SK-N-SH (cell line): ENCODE measurements at regions not wholly inside any gene's neighbourhood (a gene's known extent, or its start where the extent isn't known, plus 50 kb on each side); places are given as distances from the start of the nearest gene placed in this dataset.

Experiments used
- CTCF ChIA-PET: fragments of 300-600, 350-600 bp; formaldehyde crosslinking; extraction: SDS; loops from one replicate; lab custom pipeline; 2021; lab: Yijun Ruan, JAX
- POLR2A ChIA-PET: fragments of 350-600 bp; sonication (Branson Sonifier 250); formaldehyde crosslinking; extraction: SDS; loops from one replicate; lab custom pipeline; 2020; ENCODE audit warnings: antibody characterized with exemption, inconsistent platforms; lab: Yijun Ruan, JAX
- DNase-seq: peaks from one replicate; pipeline ENCODE4 v3.0.0; 2012
- H2AFZ ChIP-seq: fragments of 200-600 bp; sonication (generic); 2 replicates; pipeline ENCODE4 v1.8.1; 2016; ENCODE audit warnings: antibody characterized with exemption, mild to moderate bottlenecking, low read depth
- H3F3A ChIP-seq: fragments of 200-600 bp; sonication (generic); replicated peaks from 2 replicates; pipeline ENCODE3; 2016; ENCODE audit warnings: antibody characterized with exemption, mild to moderate bottlenecking; ENCODE audit not compliant: insufficient read depth
- H3K27ac ChIP-seq, 2 experiments: fragments of 200-500 bp in 1 of 2; fragments of 200-600 bp in 1 of 2; sonication (Bioruptor generic) in 1 of 2; sonication (generic), shearing (Covaris generic) in 1 of 2; 2 replicates each; pipeline versions ENCODE4 v1.5.1 to v1.6.1; 2014 to 2016; ENCODE audit warnings: low read depth in 2 of 2, inconsistent platforms in 1 of 2, low read length in 1 of 2, mild to moderate bottlenecking in 1 of 2, mixed read lengths in 1 of 2
- H3K27me3 ChIP-seq: fragments of 200-600 bp; sonication (generic), shearing (Covaris generic); 2 replicates; pipeline ENCODE4 v1.6.1; 2016; ENCODE audit warnings: mixed run types; ENCODE audit not compliant: insufficient read depth
- H3K36me3 ChIP-seq, 2 experiments: fragments of 200-500 bp in 1 of 2; fragments of 200-600 bp in 1 of 2; sonication (Bioruptor generic) in 1 of 2; sonication (generic) in 1 of 2; replicated peaks in 1 of 2; 2 replicates each; pipeline versions ENCODE3 to v1.5.1; 2014 to 2016; ENCODE audit warnings: low read length in 1 of 2, mild to moderate bottlenecking in 1 of 2; ENCODE audit not compliant: insufficient read depth in 2 of 2, control insufficient read depth in 1 of 2
- H3K4me1 ChIP-seq, 2 experiments: fragments of 200-500 bp in 1 of 2; fragments of 200-600 bp in 1 of 2; sonication (Bioruptor generic) in 1 of 2; sonication (generic), shearing (Covaris generic) in 1 of 2; 2 replicates each; pipeline versions ENCODE4 v1.5.1 to v1.6.1; 2014 to 2016; ENCODE audit warnings: low read depth in 1 of 2, low read length in 1 of 2, mixed run types in 1 of 2; ENCODE audit not compliant: insufficient read depth in 2 of 2, control insufficient read depth in 1 of 2
- H3K4me2 ChIP-seq: fragments of 200-600 bp; sonication (generic), shearing (Covaris generic); 2 replicates; pipeline ENCODE4 v1.6.1; 2017; ENCODE audit warnings: mixed run types
- H3K4me3 ChIP-seq, 2 experiments: fragments of 200-500 bp in 1 of 2; fragments of 200-600 bp in 1 of 2; sonication (Bioruptor generic) in 1 of 2; sonication (generic), shearing (Covaris generic) in 1 of 2; 2 replicates each; pipeline versions ENCODE4 v1.5.1 to v1.8.1; 2014 to 2016; ENCODE audit warnings: low read depth in 2 of 2, inconsistent platforms in 1 of 2, low read length in 1 of 2, mild to moderate bottlenecking in 1 of 2, mixed read lengths in 1 of 2, moderate library complexity in 1 of 2
- H3K79me2 ChIP-seq: fragments of 200-600 bp; sonication (generic); 2 replicates; pipeline ENCODE4 v1.8.1; 2017; ENCODE audit warnings: mild to moderate bottlenecking; ENCODE audit not compliant: insufficient read depth
- H3K9ac ChIP-seq: fragments of 200-600 bp; sonication (generic); 2 replicates; pipeline ENCODE4 v1.6.1; 2017; ENCODE audit warnings: mixed run types
- H3K9me2 ChIP-seq: fragments of 200-600 bp; sonication (generic); 2 replicates; pipeline ENCODE4 v1.6.1; 2017; ENCODE audit warnings: mixed run types
- H3K9me3 ChIP-seq: fragments of 200-600 bp; sonication (generic); 2 replicates; pipeline ENCODE4 v1.6.1; 2017; ENCODE audit warnings: mixed run types, mild to moderate bottlenecking, moderate library complexity
- H4K20me1 ChIP-seq: fragments of 200-600 bp; sonication (generic); 2 replicates; pipeline ENCODE4 v1.6.1; 2017; ENCODE audit warnings: mild to moderate bottlenecking, mixed run types; ENCODE audit not compliant: insufficient read depth
- EP300 ChIP-seq, 2 experiments: IDR thresholded peaks; 2 replicates each; pipeline versions ENCODE4 v1.4.0 to v1.6.1; 2012; ENCODE audit warnings: borderline replicate concordance in 1 of 2, low read depth in 1 of 2, low read length in 1 of 2
- FOSL2 ChIP-seq: IDR thresholded peaks from 2 replicates; pipeline ENCODE4 v1.4.0; 2012; ENCODE audit warnings: low read depth, mild to moderate bottlenecking, moderate library complexity, borderline replicate concordance
- FOXM1 ChIP-seq: IDR thresholded peaks from 2 replicates; pipeline ENCODE4 v1.4.0; 2012; ENCODE audit warnings: low read depth, mild to moderate bottlenecking
- GATA2 ChIP-seq: sonication (generic); formaldehyde crosslinking; IDR thresholded peaks from 2 replicates; pipeline ENCODE4 v1.5.0; 2020; ENCODE audit warnings: mild to moderate bottlenecking, missing genetic modification reagents
- JUND ChIP-seq: IDR thresholded peaks from 2 replicates; pipeline ENCODE4 v1.4.0; 2012
- MEF2A ChIP-seq: IDR thresholded peaks from 2 replicates; pipeline ENCODE4 v1.4.0; 2012; ENCODE audit warnings: low read depth, borderline replicate concordance
- MXI1 ChIP-seq: IDR thresholded peaks from 2 replicates; pipeline ENCODE4 v1.6.1; 2012; ENCODE audit warnings: mild to moderate bottlenecking, low read depth, low read length, improper control_type of control experiment
- NFIC ChIP-seq: IDR thresholded peaks from 2 replicates; pipeline ENCODE4 v1.4.0; 2012; ENCODE audit warnings: borderline replicate concordance
- NRF1 ChIP-seq: IDR thresholded peaks from 2 replicates; pipeline ENCODE4 v1.6.1; 2012; ENCODE audit warnings: low read depth, mild to moderate bottlenecking, low read length
- RFX5 ChIP-seq: IDR thresholded peaks from 2 replicates; pipeline ENCODE4 v1.6.1; 2012; ENCODE audit warnings: mild to moderate bottlenecking, improper control_type of control experiment, low read length
- SMC3 ChIP-seq: IDR thresholded peaks from 2 replicates; pipeline ENCODE4 v1.6.1; 2012; ENCODE audit warnings: low read depth, low read length, improper control_type of control experiment
- TAF1 ChIP-seq: IDR thresholded peaks from 2 replicates; pipeline ENCODE4 v1.6.1; 2012; ENCODE audit warnings: low read depth, mild to moderate bottlenecking, low read length, moderate library complexity, borderline replicate concordance
- TEAD4 ChIP-seq: IDR thresholded peaks from 2 replicates; pipeline ENCODE4 v1.4.0; 2012; ENCODE audit warnings: mild to moderate bottlenecking, borderline replicate concordance; ENCODE audit not compliant: insufficient read depth
- WGBS: methylation state at CpG from one replicate; pipeline ENCODE4 v1.1.6; 2017; ENCODE audit warnings: low lambda C conversion rate; 5-methylcytosine and 5-hydroxymethylcytosine counted together
- TF ChIP-seq, protein P1 (sequence below): fragments of 200-600 bp; sonication (generic); IDR thresholded peaks from 2 replicates; pipeline ENCODE4 v1.6.1; 2017; ENCODE audit warnings: antibody characterized with exemption, mild to moderate bottlenecking, moderate library complexity
- TF ChIP-seq, protein P2 (sequence below): fragments of 150-350 bp; IDR thresholded peaks from 2 replicates; pipeline ENCODE4 v1.6.1; 2016; ENCODE audit warnings: mild to moderate bottlenecking, low read depth, low read length
- TF ChIP-seq, protein P3 (sequence below): fragments of 150-350 bp; IDR thresholded peaks from 2 replicates; pipeline ENCODE4 v1.6.1; 2017; ENCODE audit warnings: antibody characterized with exemption, low read length, low read depth, borderline replicate concordance
- TF ChIP-seq, protein P4 (sequence below): IDR thresholded peaks from 2 replicates; pipeline ENCODE4; 2012
- TF ChIP-seq, protein P5 (sequence below): IDR thresholded peaks from 2 replicates; pipeline ENCODE4 v1.4.0; 2012; ENCODE audit warnings: low read depth, borderline replicate concordance

DNA sequence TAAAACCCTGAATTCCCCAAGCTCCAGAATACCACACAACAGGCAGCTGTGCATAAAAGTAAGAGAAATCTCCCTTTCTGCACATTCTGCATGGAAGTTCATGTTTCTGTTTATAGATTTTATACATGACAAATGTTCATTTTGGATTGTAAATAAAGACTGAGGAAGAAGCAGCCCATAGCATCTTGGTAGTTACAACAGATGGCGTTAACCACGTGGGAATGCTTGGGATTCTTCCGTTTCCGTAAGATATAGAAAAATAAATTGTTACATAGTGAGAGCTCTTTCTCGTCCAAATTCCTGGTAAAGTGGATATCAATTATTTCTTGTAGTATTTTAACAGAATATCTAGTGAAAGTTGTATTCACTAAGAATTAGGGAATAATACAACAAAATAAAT is 1016.5 kb downstream of the GRM8 start:
- TF ChIP-seq, protein P1, sequence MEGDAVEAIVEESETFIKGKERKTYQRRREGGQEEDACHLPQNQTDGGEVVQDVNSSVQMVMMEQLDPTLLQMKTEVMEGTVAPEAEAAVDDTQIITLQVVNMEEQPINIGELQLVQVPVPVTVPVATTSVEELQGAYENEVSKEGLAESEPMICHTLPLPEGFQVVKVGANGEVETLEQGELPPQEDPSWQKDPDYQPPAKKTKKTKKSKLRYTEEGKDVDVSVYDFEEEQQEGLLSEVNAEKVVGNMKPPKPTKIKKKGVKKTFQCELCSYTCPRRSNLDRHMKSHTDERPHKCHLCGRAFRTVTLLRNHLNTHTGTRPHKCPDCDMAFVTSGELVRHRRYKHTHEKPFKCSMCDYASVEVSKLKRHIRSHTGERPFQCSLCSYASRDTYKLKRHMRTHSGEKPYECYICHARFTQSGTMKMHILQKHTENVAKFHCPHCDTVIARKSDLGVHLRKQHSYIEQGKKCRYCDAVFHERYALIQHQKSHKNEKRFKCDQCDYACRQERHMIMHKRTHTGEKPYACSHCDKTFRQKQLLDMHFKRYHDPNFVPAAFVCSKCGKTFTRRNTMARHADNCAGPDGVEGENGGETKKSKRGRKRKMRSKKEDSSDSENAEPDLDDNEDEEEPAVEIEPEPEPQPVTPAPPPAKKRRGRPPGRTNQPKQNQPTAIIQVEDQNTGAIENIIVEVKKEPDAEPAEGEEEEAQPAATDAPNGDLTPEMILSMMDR, result no peak
- TF ChIP-seq MEF2A, result no peak
- TF ChIP-seq MXI1, result no peak
- TF ChIP-seq TEAD4, result no peak
- no peak for TF ChIP-seq NRF1
- no peak for TF ChIP-seq EP300 (IDR thresholded peaks at IDR 0.05; ENCODE audit: borderline replicate concordance in 1 of 2, low read depth in 1 of 2, low read length in 1 of 2)
- no peak for TF ChIP-seq FOXM1
- no peak for TF ChIP-seq SMC3
- TF ChIP-seq, protein P2, sequence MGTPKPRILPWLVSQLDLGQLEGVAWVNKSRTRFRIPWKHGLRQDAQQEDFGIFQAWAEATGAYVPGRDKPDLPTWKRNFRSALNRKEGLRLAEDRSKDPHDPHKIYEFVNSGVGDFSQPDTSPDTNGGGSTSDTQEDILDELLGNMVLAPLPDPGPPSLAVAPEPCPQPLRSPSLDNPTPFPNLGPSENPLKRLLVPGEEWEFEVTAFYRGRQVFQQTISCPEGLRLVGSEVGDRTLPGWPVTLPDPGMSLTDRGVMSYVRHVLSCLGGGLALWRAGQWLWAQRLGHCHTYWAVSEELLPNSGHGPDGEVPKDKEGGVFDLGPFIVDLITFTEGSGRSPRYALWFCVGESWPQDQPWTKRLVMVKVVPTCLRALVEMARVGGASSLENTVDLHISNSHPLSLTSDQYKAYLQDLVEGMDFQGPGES, result no peak
- no peak for TF ChIP-seq TAF1

DNA sequence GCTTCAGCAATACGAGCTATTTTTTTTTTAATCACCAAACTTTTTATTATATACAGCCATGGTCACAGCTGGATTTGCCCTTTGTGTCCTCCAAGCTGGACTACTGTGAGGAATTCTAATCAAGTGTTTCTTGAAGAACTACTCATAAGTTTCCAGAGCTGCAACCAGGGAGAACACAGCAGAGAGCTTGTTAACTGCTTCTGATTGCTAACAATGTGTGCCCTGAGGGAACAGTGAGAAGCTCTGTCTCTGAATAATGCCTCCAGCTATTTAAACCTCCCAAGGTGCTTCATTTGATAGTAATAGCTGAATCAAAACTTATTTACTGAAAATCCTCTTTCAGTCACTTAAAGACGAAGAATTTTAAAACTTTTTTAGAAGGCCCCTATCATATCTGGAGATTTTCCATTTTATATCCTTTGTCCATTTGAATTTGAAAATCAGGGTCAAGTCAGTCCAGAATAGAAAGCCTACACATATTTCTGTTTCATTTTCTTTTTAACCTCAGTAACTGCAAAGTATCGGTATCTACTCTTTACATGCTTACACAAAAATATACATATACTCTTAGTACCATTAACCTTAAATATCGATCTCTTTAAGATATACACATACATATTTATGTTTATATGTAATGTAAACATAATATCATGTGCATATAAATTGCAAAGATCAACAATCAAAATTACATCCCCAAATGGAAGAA is 1024.2 kb downstream of the GRM8 start:
- POLR2A ChIA-PET, result interaction anchor here (0.6 kb wide), 1 partner anchor 16 kb away, joined by 3 read pairs; no protein-coding TSS in a partner anchor
- Histone ChIP-seq H2AFZ (no peak overlapping the region), H3K9me3 (0 out of 2 replicates have a peak, but pooled peaks cover 4% of the 10 kb centered on the region)
- TF ChIP-seq FOSL2, result no peak
- TF ChIP-seq, protein P3, sequence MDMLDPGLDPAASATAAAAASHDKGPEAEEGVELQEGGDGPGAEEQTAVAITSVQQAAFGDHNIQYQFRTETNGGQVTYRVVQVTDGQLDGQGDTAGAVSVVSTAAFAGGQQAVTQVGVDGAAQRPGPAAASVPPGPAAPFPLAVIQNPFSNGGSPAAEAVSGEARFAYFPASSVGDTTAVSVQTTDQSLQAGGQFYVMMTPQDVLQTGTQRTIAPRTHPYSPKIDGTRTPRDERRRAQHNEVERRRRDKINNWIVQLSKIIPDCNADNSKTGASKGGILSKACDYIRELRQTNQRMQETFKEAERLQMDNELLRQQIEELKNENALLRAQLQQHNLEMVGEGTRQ, result no peak
- TF ChIP-seq TAF1, result no peak
- no peak for TF ChIP-seq JUND
- TF ChIP-seq, protein P4, sequence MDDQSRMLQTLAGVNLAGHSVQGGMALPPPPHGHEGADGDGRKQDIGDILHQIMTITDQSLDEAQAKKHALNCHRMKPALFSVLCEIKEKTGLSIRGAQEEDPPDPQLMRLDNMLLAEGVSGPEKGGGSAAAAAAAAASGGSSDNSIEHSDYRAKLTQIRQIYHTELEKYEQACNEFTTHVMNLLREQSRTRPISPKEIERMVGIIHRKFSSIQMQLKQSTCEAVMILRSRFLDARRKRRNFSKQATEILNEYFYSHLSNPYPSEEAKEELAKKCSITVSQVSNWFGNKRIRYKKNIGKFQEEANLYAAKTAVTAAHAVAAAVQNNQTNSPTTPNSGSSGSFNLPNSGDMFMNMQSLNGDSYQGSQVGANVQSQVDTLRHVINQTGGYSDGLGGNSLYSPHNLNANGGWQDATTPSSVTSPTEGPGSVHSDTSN, result no peak
- TF ChIP-seq RFX5, result no peak
- no peak for TF ChIP-seq FOXM1
- TF ChIP-seq GATA2, result no peak
- TF ChIP-seq EP300 (IDR thresholded peaks at IDR 0.05; ENCODE audit: borderline replicate concordance in 1 of 2, low read depth in 1 of 2, low read length in 1 of 2), result no peak
- no peak for TF ChIP-seq NRF1
- no peak for TF ChIP-seq NFIC
- TF ChIP-seq, protein P5, sequence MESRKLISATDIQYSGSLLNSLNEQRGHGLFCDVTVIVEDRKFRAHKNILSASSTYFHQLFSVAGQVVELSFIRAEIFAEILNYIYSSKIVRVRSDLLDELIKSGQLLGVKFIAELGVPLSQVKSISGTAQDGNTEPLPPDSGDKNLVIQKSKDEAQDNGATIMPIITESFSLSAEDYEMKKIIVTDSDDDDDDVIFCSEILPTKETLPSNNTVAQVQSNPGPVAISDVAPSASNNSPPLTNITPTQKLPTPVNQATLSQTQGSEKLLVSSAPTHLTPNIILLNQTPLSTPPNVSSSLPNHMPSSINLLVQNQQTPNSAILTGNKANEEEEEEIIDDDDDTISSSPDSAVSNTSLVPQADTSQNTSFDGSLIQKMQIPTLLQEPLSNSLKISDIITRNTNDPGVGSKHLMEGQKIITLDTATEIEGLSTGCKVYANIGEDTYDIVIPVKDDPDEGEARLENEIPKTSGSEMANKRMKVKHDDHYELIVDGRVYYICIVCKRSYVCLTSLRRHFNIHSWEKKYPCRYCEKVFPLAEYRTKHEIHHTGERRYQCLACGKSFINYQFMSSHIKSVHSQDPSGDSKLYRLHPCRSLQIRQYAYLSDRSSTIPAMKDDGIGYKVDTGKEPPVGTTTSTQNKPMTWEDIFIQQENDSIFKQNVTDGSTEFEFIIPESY, result no peak

More for the DNA sequence above, 1016.5 kb downstream of the GRM8 start:
- H3K79me2 ChIP-seq, result no peaks in the 10 kb centered on the region
- POLR2A ChIA-PET, result no interaction called here
- CTCF ChIA-PET, result interaction anchor here (1.2 kb wide), 1 partner anchor 24 kb away, joined by 4 read pairs; no protein-coding TSS in a partner anchor
- H3K27ac ChIP-seq, result no peak overlapping the region
- no peak overlapping the region for H3K4me2 ChIP-seq
- 54% methylated on average over 5 of the region's 5 CpGs for WGBS
- no peaks in the 10 kb centered on the region for H3K9me2 ChIP-seq
- H3K4me1 ChIP-seq, result no peaks in the 10 kb centered on the region
- H3K4me3 ChIP-seq, result no peak overlapping the region
- no peak overlapping the region for H3K9ac ChIP-seq
- DNase-seq, result no peak
- H4K20me1 ChIP-seq, result no peaks in the 10 kb centered on the region
- no peaks in the 10 kb centered on the region for H3K36me3 ChIP-seq
- H3F3A ChIP-seq, result no peaks in the 10 kb centered on the region
- H2AFZ ChIP-seq, result no peak overlapping the region
- H3K27me3 ChIP-seq, result no peaks in the 10 kb centered on the region
- no peaks in the 10 kb centered on the region; the same call in 1 of the 2 replicates for H3K9me3 ChIP-seq

More for the DNA sequence above, 1024.2 kb downstream of the GRM8 start:
- Histone ChIP-seq H3K27me3 (no peaks in the 10 kb centered on the region), H3K9ac (no peak overlapping the region), H3K79me2 (no peaks in the 10 kb centered on the region), H3K9me2 (no peaks in the 10 kb centered on the region), H3K36me3 (no peaks in the 10 kb centered on the region), H3K4me3 (no peak overlapping the region), H4K20me1 (no peaks in the 10 kb centered on the region), H3K27ac (no peak overlapping the region), H3F3A (no peaks in the 10 kb centered on the region), H3K4me2 (no peak overlapping the region), H3K4me1 (no peaks in the 10 kb centered on the region)
- CTCF ChIA-PET, result interaction anchor here (1.1 kb wide), 1 partner anchor 119 kb away, joined by 4 read pairs; no protein-coding TSS in a partner anchor
- DNase-seq, result no peak
- WGBS, result 41% methylated on average over 4 of the region's 4 CpGs
